ENCODE measurements at regions not wholly inside any gene's neighbourhood (a gene's known extent, or its start where the extent isn't known, plus 50 kb on each side); places are given as distances from the start of the nearest gene placed in this dataset.
"Not testable (repeated sequence)": the region's sequence is repeated elsewhere in the genome, so short reads cannot be mapped to it uniquely, and the experiment has no call there.

DNA sequence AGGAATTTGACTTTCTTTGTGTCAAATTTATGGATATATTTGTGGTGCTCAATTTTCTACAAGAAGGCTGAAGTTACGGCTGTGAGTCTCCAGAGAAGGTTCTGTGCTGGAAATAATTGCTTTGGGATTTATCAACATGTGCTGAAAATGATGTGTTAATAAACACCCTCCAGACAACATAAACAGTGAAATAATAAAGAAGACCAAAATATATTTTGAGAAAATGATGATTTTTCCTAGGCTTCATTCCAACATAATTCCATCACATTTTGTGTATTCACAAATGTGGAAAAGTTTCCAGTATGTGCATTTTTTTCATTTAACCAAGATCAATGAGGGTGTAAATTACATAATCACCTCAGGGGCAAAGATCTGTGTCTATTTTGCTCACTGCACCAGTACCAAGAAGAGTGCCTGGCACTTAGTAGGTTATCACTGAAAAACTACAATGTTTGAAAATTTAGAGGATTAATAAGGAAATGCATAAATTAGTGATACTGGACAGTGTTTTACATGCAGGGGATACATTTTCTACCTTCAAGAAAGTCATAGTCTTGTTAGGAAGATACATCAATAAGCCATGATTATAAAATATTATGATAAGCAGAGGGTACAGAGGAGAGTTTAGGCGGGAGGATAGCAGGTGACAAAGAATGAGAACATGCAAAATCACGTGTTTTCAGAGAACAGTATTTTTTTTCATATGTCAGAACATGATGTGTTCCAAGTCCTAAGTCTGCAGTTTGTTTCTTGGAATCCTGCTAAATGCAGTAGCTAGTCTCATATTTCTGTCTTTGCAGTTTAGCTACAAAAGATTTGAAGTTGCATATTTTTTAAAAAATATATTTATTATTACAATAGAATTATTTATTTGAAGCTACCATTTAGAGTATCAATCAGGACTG is 127.6 kb upstream of the DLGAP1 start:
- DNase-seq (ENCODE audit: low spot score), result no peak
- intact Hi-C loops (cut with DNase I), result no loop called here

DNA sequence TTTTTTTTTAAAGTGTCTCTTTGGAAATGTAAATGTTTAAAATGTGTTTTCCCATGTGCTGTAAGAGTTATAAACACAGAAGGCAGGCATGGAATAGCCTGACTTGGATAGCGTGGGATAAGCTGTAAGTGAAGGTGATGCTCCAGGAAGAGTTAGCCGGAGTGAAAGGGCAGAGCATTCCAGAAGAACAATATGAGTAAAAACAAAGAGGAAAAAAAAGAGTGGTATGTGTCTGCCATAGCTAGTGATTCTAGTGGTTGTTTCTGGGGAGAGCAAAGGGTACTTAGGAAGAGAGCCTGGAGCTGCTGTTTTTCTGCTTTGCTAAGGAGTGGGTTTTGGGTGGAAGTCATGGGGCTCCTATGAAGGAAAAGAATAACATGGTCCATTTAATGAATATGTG is 126.9 kb upstream of the DLGAP1 start:
- intact Hi-C loops (cut with DNase I), result no loop called here
- DNase-seq (ENCODE audit: low spot score), result no peak

DNA sequence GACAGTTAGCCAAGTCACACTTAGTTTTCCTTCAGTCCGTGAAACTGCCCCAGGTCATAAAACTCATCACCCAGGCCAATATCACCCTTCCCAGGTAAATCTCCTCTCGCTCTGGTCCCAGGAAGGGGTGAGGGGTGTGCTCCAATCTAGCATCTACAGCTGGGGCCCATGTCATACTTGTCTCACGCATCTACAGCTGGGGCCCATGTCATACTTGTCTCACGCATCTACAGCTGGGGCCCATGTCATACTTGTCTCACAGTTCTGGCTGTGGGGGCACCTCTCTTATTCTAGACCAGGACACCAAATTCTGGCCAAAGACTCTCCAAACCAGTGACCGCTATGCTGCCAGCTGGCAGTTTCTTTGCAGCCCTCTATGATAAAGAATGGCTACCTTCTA is 123.3 kb upstream of the DLGAP1 start:
- intact Hi-C loops (cut with DNase I), result no loop called here
- no peak for DNase-seq (ENCODE audit: low spot score)

GRCh38 chr18:4573735-4574134 is 118.6 kb upstream of the DLGAP1 start:
- intact Hi-C loops (cut with DNase I), result no loop called here
- no peak for DNase-seq (ENCODE audit: low spot score)

DNA sequence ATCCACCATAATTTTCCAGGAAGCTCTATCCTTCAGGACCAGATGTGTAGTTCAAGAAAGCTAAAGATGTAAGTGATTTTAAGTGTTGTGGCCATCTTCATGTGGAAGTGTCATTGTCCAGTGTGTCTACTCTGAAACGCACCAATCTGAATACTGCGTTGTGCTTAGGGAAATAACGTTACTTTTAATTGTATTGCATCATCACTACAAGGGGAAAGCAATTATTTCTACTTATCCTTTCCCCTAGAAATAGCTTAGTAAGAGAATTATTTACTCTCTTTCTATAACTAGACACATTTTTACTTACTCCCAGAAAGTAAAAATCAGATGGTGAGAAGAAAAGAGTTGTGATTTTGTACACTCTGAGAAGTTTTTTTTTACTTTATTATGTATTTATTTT is 102.4 kb upstream of the DLGAP1 start:
- intact Hi-C loops (cut with DNase I), result no loop called here
- no peak for DNase-seq (ENCODE audit: low spot score)

GRCh38 chr18:4551001-4551360 is 95.9 kb upstream of the DLGAP1 start:
- no peak for DNase-seq (ENCODE audit: low spot score)
- intact Hi-C loops (cut with DNase I), result no loop called here

DNA sequence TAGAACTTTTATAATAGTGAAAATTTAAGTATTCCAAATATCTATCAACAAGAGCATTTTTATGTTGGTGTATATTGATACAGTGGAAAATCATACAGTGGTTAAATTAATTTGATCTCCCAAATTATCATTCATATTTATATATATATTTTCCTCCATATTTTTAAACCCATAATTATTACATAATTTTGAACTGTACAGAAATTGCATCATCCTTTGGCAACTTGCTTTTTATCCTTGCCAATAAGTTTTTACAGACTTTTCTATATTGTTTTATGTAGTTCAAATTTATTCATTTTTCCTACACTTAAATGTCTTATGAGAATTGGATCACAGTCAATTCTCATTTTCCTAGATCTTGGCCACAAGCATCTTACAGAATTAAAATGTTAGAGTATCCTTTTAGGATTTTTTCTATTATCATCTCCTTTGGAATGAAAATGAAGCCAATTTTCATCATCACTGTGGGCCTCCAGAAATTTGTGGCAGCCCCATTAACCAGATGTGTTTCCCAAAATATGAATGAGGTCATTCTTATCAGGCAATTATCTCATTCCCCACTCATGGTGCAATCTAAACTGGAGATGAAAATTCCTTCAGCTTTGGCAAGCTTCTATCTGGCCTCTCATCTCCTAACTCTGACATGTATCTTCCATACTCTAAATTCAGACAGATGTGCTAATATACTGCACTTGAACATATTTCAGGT is 94.2 kb upstream of the DLGAP1 start:
- intact Hi-C loops (cut with DNase I), result no loop called here
- no peak for DNase-seq (ENCODE audit: low spot score)

DNA sequence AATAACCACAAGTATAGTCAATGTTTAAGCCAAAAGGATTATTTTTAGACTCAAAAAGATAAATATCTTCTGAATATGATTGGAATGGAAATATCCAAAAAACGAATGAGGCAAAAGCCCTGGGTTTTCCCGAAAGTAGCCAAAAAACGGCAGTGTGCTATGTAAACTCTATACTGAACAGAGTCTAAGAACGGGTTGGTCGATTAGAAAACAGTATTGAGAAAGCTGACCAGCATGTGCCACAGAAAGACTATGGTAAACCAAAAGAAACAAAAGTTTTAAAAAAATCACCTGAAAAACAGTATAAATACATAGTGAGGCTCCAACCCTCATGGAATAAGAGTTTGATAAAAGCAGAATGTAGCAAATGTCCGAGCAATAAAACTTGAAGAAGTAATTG is 92.0 kb upstream of the DLGAP1 start:
- intact Hi-C loops (cut with DNase I), result no loop called here

GRCh38 chr18:4544142-4544541 is 89.0 kb upstream of the DLGAP1 start:
- no peak for DNase-seq (ENCODE audit: low spot score)
- intact Hi-C loops (cut with DNase I), result no loop called here

More for the DNA sequence above, 92.0 kb upstream of the DLGAP1 start:
- no peak for DNase-seq (ENCODE audit: low spot score)

- no peak for DNase-seq (ENCODE audit: low spot score)
- intact Hi-C loops (cut with DNase I), result no loop called here
Observed at GRCh38 chr18:4543711-4544110, 88.6 kb upstream of the DLGAP1 start.

GRCh38 chr18:4541588-4541987 is 86.5 kb upstream of the DLGAP1 start:
- no peak for DNase-seq (ENCODE audit: low spot score)
- intact Hi-C loops (cut with DNase I), result no loop called here

DNA sequence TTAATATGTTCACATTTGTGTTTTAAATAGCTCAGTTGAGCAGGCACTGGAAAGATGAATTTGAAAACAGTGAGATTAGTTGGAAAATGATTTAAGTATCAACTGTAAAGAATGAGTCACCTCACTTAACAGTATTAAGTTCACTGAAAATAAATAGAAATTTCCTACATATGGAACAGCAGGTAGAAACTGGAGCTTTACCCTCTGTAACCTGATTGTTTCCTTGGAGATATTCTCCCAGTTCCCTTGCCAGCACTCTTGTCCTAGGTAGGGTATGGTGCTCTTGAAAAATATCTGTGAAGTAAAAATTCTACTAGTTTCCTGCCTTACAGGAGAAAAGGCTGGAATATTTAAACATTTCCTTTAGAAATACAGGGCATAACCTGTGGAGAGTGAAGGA is 81.3 kb upstream of the DLGAP1 start:
- no peak for DNase-seq (ENCODE audit: low spot score)
- intact Hi-C loops (cut with DNase I), result no loop called here

DNA sequence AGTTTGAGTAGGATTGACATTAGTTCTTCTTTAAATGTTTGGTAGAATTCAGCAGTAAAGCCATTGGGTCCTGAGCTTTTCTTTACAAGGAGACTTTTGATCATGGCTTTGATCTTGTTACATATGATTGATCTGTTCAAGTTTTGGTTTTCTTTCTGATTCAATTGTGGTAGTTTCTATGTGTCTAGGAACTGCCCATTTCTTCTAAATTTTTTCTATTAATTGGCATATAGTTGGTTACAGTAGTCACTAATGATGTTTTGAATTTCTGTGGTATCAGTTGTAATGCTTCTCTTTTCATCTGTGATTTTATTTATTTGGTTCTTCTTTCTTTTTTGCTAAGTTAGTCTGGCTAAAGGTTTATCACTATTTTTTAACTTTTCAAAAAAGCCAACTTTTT is 73.3 kb upstream of the DLGAP1 start:
- DNase-seq (ENCODE audit: low spot score), result no peak
- intact Hi-C loops (cut with DNase I), result no loop called here

DNA sequence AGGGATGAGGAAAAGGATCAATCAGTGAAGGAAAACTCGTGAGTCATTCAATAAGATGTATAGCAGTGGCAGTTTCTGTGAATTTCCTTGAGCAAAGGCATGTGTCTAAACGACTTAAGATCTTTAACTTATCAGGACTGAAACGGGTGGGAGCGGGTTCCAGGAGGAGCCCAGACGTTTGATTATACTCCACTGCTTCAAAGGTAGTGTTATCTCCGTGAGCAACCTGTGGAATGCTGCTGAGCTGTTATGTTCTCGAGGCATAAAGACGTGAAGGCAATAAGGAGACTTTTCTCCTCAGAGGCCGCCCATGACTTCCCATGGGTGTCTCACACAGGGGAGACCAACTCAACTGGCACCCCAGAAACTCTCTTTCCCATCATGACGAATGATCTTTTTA is 72.7 kb upstream of the DLGAP1 start:
- intact Hi-C loops (cut with DNase I), result not testable (repeated sequence)
- DNase-seq (ENCODE audit: low spot score), result peak; percentile 20

DNA sequence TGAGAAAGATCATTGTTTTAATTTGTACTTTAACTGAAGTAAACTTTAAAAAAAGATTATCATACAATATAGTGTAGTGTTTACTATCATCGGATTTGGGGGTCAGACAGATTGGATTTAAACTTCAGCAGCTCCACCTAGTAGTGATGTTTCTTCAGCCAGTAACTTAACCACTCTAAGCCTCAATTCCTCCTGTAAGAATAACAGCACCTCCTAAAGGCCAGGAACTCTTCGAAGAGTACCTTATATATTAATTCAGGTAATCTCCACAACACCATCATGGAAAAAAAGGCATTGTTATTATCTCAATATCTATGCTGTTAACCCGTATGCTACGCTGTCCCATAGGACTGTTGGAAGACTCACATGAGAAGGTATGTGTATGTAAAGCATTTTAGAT is 69.0 kb upstream of the DLGAP1 start:
- intact Hi-C loops (cut with DNase I), result no loop called here
- DNase-seq (ENCODE audit: low spot score), result no peak

DNA sequence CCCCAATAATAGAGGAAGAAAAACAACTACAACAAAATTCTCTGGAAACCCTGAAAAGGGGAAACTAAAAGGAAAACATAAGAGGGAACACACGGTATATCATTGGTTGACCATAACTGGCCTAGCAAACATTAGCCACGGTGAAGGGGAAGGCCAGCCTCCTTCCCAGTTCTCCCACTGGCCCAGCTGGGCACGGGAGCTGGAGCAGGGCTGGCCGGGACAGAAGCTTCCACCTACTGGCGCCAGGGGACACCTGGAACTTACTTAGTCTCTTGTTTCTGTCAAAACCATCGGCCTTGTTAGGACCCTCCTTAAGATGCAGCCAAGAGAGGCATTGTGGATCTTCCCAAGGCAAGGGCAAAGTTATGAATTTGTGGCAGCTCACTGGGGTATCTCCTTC is 56.1 kb upstream of the DLGAP1 start:
- intact Hi-C loops (cut with DNase I), result no loop called here
- DNase-seq (ENCODE audit: low spot score), result no peak

- intact Hi-C loops (cut with DNase I), result no loop called here
Observed at GRCh38 chr18:4510711-4511110, 55.6 kb upstream of the DLGAP1 start.

DNA sequence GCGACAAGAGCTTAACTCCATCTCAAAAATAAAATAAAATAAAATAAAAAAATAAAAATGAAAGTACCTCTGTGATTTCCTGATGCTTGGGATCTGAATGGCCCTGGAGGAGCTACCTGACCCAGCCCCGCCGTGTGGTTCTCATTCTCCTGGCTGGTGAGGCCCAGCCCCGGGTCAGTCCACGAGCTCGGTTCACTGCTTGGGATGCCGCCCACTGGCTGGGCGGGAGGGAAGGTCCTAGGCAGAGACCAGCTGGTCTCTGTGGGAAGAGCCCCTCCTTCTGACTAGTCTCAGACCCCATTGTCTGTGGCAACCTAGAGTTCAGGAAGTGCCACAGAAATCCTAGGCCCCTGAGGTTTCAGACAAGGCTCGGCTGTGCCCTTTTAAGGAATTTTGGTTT is 55.1 kb upstream of the DLGAP1 start:
- intact Hi-C loops (cut with DNase I), result no loop called here
- DNase-seq (ENCODE audit: low spot score), result no peak

More at GRCh38 chr18:4510711-4511110, 55.6 kb upstream of the DLGAP1 start:
- DNase-seq (ENCODE audit: low spot score), result no peak
